ENCODE measurements at regions not wholly inside any gene's neighbourhood (a gene's known extent, or its start where the extent isn't known, plus 50 kb on each side); places are given as distances from the start of the nearest gene placed in this dataset.

DNA sequence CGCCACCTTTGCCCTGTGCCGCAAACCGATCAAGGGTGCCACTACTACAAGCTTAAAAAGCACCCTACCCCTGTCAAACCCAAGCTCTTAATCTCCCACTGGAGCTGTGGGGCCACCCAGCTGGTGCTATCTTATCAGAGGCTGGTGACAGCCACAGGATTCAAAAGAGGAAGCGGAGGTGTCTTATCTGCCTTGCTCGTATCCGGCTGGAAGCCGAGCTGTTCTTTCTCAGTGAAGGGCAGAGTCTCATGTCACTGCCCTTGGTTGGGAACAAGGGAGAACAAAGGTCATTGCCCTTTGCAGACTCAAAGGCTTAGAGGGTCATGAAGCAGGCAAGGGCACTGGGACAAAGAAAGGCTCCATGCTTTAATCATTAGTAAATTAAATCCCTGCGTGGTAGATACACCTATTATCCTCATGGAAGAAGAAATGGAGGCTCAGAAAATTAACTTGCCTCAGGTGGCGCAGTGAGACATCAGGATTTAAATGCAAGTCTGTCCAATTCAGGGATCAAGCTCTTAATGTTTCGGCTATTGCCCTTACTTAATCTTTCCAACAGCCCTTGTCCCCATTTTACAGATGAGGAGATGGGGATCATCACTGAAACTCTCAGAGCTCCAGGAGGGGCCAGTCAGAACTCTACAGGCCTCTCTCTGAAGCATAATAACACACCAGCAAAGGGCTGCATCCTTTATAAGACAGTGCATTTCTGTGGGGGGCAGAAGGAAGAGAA is 360.0 kb upstream of the PROK2 start:
- DNase-seq: no peak

DNA sequence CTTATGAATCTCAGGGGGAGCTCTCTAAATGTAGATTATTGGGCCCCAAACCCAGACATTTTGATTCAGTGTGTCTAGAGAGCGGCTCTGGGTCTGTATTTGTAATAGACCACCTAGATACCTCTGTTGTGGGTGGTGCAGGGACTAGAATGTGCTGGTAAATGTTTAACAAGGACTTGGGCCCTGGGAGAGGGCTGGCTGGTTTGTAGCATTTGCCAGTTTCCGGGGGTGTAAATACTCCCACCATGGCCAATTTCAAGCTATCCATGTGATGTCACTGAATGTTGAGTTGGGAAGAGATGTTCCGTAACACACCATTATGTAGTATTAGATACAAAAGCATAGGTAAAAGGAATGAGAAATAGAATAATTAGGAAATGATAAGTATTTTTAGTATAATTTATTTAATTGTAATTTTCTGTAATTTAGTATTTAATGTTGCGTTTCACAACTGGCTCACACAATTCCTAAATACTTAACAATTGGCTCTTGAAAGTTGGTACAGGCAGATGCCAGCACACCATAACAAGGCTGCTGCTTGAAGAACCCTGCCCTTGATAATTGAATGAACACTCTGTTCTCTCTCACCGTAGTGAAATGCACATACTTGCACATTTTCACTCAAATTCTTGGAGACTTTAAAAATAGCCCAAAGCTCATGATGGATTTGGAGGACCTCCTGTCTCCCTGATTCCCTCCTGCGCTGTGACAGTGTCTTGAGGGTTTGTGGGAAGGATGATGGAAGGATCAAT is 359.2 kb upstream of the PROK2 start:
- DNase-seq: no peak

DNA sequence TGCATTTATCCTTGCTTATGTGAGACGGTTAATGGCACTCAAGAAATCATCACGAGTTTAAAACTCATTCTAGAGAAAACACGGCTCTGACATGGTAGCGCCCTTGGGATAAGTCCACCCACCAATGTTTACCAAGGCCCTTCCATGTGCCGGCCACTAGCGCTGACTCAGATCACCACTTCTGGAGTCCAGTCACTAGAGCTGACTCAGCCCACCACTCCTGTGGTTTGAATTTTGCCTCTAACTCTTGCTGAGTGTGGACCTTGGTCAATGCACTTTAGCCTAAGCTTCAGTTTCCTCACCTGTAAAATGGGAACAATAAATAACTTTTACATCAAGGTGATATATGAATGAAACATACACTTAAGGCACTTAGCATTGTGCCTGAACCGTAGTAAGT is 358.4 kb upstream of the PROK2 start:
- no peak for DNase-seq

DNA sequence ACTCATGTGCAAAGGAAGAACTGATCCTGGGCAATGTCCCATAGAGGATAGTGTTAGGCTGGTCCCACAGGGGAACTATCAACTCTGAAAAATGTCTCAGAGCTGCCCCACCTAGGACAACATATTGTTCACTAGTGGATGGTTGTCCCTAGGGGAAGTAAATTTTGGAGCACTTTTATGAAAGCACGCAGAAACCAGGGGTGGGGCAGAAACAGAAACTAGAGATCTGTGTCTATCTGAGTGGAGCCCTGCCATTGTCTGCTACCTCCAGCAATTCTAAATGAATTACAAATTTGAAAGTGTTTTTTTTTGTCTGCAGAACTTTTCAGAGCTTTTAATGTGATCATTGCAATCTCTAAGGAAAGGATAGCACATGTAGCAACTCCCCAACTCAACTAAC is 357.1 kb upstream of the PROK2 start:
- DNase-seq: no peak

DNA sequence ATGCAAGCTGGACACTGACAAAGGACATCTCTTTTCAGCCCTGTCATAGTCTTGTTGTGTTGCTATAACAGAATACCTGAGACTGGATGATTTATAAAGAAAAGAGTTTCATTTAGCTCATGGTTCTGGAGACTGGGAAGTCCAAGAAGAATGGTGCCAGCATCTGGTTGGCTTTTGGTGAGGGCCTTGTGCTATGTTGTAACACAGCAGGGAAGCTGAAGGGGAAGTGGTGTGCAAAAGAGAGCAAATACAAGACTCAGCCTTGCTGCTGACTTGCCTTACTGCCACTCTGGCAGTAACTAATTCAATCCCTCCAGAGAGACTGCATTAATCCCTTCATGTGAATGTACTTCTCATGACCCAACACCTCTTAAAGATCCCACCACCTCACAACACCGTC is 356.3 kb upstream of the PROK2 start:
- no peak for DNase-seq

DNA sequence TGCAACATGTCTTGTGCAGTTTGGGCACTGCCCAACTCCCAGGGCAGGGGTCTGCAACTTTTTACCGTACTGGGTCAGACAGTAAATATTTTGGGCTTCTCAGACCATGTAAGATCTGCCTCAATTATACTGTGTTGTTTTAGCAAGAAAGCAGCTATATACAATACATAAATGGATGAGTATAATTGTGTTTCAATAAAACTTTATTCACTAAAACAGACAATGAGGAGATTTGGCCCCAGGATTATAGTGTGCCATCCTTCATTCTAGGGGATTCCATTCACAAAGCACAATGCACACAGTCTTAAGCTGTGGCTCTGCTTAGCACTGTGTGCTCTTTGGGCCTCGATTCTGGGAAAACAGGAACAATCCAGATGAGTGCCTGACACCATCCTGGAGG is 354.4 kb upstream of the PROK2 start:
- no peak for DNase-seq

DNA sequence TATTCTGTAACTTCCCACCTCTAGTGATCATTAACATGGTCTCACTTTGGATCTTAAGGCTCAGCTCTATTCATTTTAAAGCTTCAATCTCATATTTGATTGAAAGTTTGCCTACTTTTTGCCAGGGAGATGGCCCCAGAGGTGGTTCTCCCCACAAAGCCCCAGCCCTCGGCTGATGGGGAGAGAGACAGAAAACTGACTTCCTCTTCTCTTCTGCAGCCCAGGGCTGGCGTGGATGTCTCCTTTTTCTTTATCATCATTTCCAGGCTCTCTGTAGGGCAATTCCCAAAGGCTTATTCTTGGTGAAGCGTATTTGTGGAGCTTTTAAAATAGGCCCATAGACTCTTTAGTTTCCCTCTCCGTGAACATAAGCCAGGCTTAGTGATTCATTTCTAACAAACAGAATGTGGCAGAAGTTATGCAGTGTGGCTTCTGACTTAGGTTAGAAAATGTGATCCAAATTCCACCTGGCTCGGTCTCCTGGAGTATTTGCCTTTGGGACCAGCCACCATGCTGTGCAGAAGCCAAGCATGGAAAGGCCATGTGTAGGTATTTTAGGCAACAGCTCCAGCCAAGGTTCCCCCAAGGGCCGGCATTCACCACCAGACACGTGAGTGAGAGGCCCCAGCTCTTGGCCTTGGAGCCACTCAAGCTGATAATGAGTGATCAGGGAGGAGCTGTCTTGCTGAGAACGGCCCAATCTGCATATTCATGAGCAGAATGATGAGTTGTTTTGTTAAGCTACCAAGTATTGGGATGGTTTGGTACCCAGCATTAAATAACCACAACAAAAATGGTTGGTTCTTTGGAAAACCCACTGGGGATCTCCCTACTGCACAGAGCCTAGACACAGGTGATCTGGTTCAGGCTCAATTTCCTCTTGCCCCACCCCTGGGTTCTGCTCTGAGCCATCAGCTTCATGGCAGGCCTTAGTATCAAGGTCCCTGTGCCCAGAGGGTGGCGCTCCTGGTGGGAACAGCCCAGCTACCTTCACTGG is 353.2 kb upstream of the PROK2 start:
- no peak for DNase-seq

DNA sequence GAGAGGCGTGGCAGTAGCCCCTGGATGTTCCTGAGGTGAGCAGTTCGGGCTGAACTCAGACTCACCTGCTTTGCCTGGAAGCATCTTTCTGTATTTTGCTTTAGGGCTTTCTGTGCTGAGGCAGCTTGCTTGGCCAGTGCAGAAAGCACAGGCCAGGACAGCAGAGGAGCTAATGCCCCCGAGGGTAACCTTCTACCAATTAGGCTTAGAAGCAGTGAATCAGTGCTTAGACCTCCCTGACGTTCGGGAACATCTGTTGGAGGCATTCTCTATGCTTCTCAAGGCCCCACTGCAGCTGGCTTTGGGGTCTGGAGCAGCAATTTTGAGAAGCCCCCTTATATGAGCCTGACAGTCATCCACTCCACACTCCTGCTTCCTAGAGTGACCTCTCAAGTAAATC is 350.7 kb upstream of the PROK2 start:
- no peak for DNase-seq

DNA sequence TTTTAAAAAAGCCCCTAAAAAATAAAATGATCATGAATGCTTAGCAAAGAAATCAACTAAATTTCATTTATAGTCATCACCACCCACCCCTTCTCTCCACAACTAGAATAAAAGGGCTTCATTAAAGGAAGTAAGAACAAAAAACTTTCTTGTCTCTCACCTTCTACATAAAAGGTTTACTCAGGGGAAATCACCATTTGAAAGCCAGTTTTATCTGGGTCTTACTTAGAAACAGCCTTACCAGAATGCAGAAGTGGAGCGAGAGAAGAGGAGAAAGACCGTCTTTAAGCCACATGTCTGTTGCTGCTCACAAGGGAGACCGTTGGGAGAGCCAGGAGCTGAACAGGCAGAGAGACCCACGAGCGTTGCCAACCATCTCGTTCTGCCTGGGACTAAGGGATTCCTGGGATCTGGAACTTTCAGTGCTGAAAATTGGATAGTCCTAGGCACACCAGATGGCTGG is 350.1 kb upstream of the PROK2 start:
- no peak for DNase-seq

DNA sequence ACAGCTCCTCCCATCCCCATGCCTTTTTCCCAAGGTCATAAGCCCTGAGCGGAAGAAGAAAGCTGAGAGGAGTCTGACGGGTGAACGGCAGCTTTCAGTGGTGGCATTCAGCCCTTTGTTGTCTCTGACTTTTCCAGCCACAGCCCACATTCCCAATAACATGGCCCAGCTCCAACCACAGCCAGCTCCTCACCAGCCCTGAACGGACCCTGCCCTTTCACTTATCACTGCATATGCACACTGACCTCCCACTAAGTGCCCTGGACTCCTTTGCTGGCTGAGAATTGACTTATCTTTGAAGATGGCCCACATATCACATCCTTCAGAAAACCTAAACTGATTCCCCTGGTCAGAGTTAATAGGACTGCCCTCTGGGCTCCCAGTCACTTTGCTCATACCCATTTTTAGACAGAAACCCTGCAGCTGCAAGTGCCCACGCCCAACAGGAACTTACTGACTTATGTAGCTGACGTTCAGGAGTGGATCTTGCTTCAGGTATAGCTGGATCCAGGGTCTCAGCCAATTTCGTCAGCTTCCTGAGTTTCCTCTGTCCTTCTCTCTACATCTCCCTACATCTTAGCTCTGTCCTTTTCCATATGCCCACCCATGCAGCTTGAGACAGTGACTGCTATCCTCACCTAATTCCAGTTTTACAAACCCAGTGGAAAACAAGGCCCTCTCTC is 348.5 kb upstream of the PROK2 start:
- no peak for DNase-seq

DNA sequence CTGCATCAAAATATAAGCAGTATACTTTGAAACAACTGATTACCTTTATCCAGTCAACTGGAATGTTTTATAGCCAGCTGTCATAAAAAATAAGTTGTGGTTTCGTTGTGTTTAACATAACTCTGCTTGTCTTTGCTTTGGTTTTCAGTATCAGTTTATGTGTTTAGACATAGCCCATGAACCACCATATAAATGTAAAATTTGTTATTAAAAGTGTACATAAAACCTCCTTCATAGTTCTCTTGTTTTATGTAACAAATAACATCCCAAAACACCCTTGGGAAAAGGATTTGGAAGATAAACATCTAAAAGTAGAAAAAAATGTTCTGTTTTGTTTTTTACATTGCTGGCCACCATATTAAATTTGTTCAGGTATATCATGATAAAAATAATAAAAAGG is 347.0 kb upstream of the PROK2 start:
- no peak for DNase-seq

DNA sequence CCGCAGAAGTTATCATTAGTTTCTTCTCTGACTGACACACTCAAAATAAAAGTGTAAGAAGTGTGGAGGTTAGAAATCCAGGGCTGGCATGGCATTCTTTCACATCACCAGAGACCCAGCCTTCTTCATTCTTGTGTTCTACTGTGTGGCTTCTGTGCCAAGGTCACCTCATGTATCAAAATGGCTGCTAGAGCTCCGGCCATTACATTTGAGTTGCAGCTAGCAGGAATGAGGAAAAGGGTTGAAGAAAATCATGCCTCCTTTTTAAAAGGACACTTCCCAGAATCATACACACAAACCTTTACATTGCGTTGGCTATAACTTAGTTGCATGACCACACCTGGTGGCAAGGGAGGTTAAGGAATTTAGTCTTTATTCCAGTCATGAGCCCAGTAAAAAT is 345.6 kb upstream of the PROK2 start:
- DNase-seq: no peak

DNA sequence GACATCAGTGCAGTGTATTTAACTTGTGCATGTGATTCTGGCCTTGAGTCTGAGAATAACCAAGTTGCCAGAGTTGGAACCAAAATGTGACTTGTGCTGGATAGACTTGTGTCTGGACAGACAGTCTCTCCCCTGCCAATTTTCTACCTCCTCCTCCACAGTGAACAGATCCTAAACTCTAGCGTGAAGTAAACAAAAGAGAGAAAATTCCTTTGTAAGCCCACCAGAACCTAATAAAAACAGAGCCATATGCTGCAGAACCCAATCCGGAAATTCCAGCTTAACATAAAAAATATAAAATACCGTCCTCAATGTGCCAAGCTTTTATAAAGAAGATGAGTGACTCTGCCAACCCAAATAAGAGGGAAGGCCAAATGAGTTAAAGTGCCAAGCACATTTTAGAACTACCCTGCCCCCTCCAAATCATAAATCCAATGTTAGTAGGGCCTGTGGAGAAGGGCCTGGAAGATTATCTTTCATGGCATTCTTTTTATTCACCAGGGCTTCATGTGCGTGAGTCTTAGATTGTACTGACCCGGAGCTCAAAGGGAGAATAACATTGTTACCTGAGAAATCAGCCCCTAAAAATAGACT is 344.6 kb upstream of the PROK2 start:
- no peak for DNase-seq

DNA sequence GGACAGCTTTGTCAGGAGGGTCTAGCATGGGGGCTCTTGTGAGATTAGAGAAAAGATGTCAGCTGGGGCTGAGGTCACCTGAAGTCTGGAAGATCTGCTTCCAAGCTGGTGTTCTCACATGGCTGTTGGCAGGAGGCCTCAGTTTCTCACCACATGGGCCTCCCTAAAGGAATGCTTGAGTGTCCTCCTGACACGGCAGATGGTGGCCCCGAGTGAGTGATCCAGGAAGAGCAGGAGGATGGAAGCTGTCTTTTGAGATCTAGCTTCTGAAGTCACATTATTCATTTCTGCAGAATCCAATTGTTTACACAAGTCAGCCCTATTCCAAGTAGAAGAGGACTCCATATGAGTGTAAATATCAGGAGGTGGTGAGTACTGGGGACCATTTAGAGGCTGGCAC is 344.0 kb upstream of the PROK2 start:
- DNase-seq: no peak

DNA sequence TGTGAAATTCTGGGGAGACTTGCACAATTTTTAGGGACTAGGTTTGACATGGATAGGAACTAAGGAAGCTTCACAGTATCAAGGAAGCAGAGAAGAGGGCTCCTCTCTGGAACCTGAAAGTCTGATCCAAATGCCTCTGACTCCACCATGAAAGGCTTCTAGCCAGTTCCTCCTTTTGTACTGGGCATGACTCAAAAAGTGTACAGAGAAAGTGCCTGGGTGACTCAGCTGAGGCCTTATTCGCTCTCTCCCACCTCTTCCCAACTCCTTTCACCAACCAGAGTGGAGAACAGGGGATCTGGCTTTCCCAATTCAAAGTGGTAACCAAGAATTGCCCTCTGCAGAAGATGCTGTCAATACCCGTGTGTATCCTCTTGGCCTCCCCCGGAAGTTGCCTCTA is 342.9 kb upstream of the PROK2 start:
- no peak for DNase-seq

DNA sequence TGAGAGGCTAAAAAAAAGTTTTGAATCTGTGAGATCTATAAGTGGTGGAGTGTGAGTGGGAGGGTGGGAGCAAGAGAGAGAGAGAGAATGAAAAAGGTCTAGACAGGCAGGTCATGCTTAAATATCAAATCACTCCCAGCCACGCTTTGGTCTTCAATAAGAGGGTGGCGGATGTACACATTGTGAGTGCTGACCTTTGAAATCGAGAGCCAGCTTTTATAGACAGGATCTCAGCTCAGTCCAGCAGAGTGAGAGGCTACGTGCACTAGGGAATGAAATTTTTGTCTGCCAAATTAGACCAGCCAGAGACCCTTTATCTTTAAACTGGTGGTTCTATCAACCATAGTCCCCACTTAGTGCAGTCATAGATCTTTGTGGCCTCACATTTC is 342.3 kb upstream of the PROK2 start:
- DNase-seq: no peak

DNA sequence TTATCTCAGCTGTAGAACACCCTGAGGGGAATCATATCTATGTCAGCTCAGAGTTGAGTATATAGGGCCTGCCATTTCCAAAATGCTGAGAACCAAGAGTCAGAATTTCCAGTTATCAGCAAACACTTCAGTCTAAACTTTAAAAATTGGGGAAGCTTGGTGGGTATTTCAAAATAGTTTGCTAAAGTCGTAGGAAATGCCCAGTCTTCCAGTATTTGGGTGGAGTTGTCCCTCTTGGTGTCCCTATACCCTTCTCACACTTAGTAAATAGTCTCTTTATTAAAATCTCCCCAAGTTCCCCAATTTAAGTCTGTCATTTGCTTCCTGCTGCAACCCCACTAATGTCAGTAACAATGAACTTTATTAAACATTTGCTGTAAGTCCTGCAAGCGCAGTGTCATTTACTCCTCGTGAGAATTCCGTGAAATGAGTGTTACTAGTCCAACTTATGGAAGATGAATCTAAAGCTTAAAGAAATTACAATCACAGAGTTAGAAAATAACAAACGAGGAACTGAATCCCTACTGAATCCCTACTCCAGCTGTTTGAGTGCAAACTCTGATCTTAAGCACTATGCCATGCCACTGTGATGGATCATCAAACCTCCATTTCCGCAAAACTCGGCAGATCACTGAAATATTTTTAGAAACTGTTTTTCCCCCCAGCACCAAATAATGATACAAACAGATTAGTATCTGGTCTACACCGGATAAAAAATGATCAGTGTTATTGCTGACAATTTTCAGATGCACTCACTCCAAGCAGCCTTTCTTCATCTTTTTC is 341.7 kb upstream of the PROK2 start:
- DNase-seq: no peak

DNA sequence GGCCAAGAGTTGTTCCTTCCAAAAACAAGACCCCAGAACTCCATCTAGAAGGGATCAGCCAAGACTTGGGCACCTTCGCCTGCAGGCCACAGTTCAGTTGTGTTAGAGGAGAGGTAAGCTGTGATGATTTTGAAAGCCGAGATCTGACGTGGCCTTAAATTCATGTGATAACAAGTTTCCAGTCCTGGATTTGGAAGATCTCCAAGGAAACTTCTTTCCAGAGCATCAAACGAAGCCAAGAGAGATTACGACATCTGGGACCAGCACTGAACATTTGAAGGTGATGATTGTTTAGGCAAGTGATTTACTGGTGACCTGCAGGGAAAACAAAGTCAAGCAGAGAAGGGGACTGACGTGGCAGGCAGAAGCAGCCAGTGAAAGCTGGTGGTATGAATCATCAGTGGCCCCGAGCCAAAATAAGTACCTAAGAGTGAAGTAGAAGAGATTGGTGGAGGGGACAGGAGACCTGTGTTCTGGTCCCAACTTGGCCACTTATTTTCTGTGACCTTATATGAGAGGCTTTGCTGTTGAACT is 339.0 kb upstream of the PROK2 start:
- no peak for DNase-seq

DNA sequence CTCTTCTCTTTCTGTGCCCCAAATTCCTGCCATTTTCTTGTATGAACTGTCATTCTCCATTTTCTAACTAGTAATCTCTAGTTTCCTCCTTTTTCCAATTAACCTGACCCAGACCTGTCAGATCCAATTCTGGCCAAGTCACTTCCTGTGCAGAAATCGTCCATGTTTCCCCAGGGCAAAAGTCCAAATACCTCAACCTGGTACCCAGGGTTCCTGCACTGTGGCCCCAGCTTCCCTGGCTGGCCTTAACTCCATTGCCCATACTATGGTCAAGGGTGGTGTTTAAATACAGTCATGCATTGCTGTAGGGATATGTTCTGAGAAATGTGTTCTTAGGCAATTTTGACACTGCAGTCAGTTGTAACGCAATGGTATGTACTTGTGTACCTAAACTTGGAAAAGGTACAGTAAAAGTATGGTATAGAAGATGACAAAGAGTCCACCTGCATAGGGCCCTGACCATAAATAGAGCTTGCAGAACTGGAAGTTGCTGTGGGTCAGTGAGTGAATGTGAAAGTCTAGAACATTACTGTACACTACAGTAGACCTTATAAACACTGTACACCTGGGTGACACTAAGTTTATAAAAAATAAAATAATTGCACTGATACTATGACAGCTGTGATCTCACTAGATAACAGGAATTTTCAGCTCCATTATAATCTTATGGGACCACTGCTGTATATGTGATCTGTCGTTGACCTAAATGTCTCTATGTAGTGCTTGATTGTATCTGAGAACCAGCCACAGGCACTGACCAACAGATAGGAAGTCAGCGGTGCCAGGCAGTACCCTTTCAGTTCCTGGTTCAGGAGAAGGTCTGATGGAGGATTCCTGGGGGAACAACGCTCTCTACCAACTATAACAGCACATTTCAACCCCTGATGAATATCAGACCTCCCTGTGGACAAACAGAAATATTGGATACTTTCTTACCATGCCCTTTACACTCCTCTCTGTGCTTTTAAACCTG is 336.1 kb upstream of the PROK2 start:
- no peak for DNase-seq

DNA sequence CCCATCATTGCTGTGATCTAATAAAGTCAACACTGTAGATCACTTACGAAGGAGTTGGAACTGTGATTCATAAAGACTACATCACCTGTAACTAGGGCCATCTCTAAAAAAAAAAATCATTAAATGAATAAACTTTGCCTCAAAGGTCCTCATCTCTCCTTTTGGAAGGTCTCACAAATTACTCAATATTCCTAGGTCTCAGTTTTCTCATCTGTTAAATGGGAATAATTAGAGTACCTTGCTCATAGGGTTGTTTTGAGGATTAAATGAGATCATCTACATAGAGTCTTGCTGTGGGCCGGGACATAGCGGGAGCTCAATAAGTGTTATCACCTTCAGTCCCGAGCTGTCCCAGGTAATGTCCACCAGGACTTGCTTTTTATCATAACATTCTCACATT is 335.1 kb upstream of the PROK2 start:
- DNase-seq: no peak
